ENCODE measurements at regions not wholly inside any gene's neighbourhood (a gene's known extent, or its start where the extent isn't known, plus 50 kb on each side); places are given as distances from the start of the nearest gene placed in this dataset.

DNA sequence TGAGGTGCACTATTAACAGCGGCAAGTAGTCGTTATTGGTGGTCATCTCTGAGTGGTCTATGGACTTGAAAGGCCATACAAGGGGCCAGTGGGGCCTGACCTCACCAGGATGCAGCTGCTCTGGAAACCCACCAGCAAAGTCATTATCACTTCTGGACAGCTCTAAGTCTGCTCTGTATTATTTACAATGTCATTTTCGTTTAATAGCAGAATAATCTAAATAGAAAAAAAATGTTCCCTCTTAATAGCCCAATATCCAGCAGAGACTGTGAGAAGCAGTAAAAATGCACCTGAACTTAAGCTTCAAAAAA, 85.0 kb upstream of the EED start:
- no peak overlapping the region for H2AFZ ChIP-seq (ENCODE audit: low read length)
- no peak overlapping the region for H3K4me3 ChIP-seq (ENCODE audit: extremely low read depth in 1 of 4, insufficient read depth in 2 of 4, low read depth in 3 of 4, low read length in 4 of 4)
- no peak overlapping the region for H3K4me2 ChIP-seq (ENCODE audit: insufficient read depth in 1 of 2, low read depth in 2 of 2, low read length in 2 of 2)
- no peak overlapping the region for H2AK5ac ChIP-seq (ENCODE audit: low read depth, low read length)
- H3K9me3 ChIP-seq (ENCODE audit: insufficient read depth in 2 of 2, low read depth in 1 of 2, low read length in 1 of 2), result no peaks in the 10 kb centered on the region
- H2BK12ac ChIP-seq (ENCODE audit: low read depth, low read length), result no peak overlapping the region
- WGBS, 2 experiments (ENCODE audit: extremely low coverage in 1 of 2, insufficient coverage in 1 of 2, insufficient read length in 1 of 2, insufficient replicate concordance in 2 of 2, low coverage in 1 of 2, low lambda C conversion rate in 2 of 2, missing lambda C conversion rate in 1 of 2), result 100% methylated on average over 3 of the region's 3 CpGs; no CpG with 5 or more reads in 1 of the 2 experiments
- FAIRE-seq (no peak), DNase-seq (ENCODE audit: low read depth in 1 of 2, low spot score in 2 of 2) (no peak)
- no peak overlapping the region for H3K23ac ChIP-seq (ENCODE audit: insufficient read length)
- no peaks in the 10 kb centered on the region for H3K79me1 ChIP-seq (ENCODE audit: low read depth, low read length)
- POLR2A ChIA-PET (ENCODE audit: partially characterized antibody), result no interaction called here
- H3K56ac ChIP-seq (replicated peaks; ENCODE audit: insufficient read length, low read depth, low read length), result no peak overlapping the region
- H4K20me1 ChIP-seq (replicated peaks in 1 of 2; ENCODE audit: control insufficient read depth in 1 of 2, insufficient read depth in 2 of 2, low read length in 2 of 2), result no peaks in the 10 kb centered on the region
- H3K18ac ChIP-seq (ENCODE audit: extremely low read depth, low read length), result no peak overlapping the region
- peaks cover 2% of the 10 kb centered on the region; the same call in 1 of the 2 replicates for H3K23me2 ChIP-seq (ENCODE audit: low read depth, low read length)
- H2BK15ac ChIP-seq (ENCODE audit: low read length), result no peak overlapping the region
- no peak overlapping the region for H4K8ac ChIP-seq (ENCODE audit: extremely low read depth, insufficient read depth, low read length)
- H3K14ac ChIP-seq (ENCODE audit: insufficient read length), result no peak overlapping the region
- CTCF ChIA-PET (ENCODE audit: partially characterized antibody), result interaction anchor here (0.5 to 1.5 kb wide), 5 partner anchors 12 to 105 kb away, joined by 3 to 5 read pairs (median 4); no protein-coding TSS in a partner anchor
- H3K36me3 ChIP-seq (ENCODE audit: control insufficient read depth in 2 of 4, insufficient read depth in 4 of 4, low read length in 3 of 4), result no peaks in the 10 kb centered on the region
- H3K27ac ChIP-seq (ENCODE audit: low read depth, low read length), result no peak overlapping the region
- no peak overlapping the region for H2BK120ac ChIP-seq (replicated peaks; ENCODE audit: low read depth, low read length)
- H3K4ac ChIP-seq (replicated peaks; ENCODE audit: insufficient read length, low read depth, low read length), result no peak overlapping the region
- no peak overlapping the region for H2BK5ac ChIP-seq (ENCODE audit: low read depth, low read length)
- H3K79me2 ChIP-seq (ENCODE audit: control insufficient read depth in 1 of 2, insufficient read depth in 2 of 2, low read length in 2 of 2), result no peaks in the 10 kb centered on the region
- H3K9ac ChIP-seq (replicated peaks in 1 of 4; ENCODE audit: extremely low read depth in 1 of 4, low read depth in 3 of 4, low read length in 3 of 4), result no peak overlapping the region
- TF ChIP-seq TAF7 (optimal IDR thresholded peaks at IDR 0.05; ENCODE audit: borderline replicate concordance, low read depth, low read length), result no peak
- no peak for TF ChIP-seq KDM5A (IDR thresholded peaks at IDR 0.05; ENCODE audit: low read length)
- TF ChIP-seq NANOG (IDR thresholded peaks at IDR 0.05; ENCODE audit: insufficient read depth, low read depth, low read length, poor library complexity, severe bottlenecking), result no peak
- no peak overlapping the region for H4K5ac ChIP-seq (ENCODE audit: insufficient read length, low read depth, low read length)
- no peak overlapping the region for H4K91ac ChIP-seq (replicated peaks; ENCODE audit: insufficient read length, low read length)
- no peak overlapping the region for H2BK20ac ChIP-seq (ENCODE audit: low read length)
- H3K27me3 ChIP-seq (replicated peaks in 1 of 4; ENCODE audit: control insufficient read depth in 3 of 4, extremely low read depth in 1 of 4, insufficient read depth in 3 of 4, low read length in 3 of 4), result no peaks in the 10 kb centered on the region
- H3K4me1 ChIP-seq (replicated peaks in 1 of 4; ENCODE audit: control insufficient read depth in 3 of 4, insufficient read depth in 4 of 4, low read length in 3 of 4), result peaks cover 0 to 3% (median 0%) of the 10 kb centered on the region in 4 experiments; a peak in 1 of 7 replicates
